Endothelial cell of umbilical vein (primary cell): ENCODE measurements at regions not wholly inside any gene's neighbourhood (a gene's known extent, or its start where the extent isn't known, plus 50 kb on each side); places are given as distances from the start of the nearest gene placed in this dataset.
"Not testable (repeated sequence)": the region's sequence is repeated elsewhere in the genome, so short reads cannot be mapped to it uniquely, and the experiment has no call there.

Experiments
- BruUV-seq: library from RNA; stranded (reverse); fragments of 400-500 nt; replicated peaks from 2 replicates; lab custom pipeline; 2021; lab: Mats Ljungman, UMichigan
- CTCF ChIA-PET: fragments of 300-600, 350-600 bp; sonication (Branson Sonifier 250); formaldehyde crosslinking; loops from one replicate; lab custom pipeline; 2021; ENCODE audit warnings: antibody characterized with exemption, inconsistent platforms; lab: Charles Lee
- POLR2A ChIA-PET: fragments of 300-600, 350-600 bp; sonication (Branson Sonifier 250); formaldehyde crosslinking; loops from one replicate; lab custom pipeline; 2021; ENCODE audit warnings: antibody characterized with exemption, inconsistent platforms; lab: Charles Lee
- DNase-seq: peaks from one replicate; pipeline ENCODE4 v3.0.0-alpha.2; 2011; ENCODE audit warnings: low read depth, low spot score
- FAIRE-seq: peaks from 2 replicates; lab custom pipeline; 2011; peaks lifted over from hg19 to GRCh38; lab: Jason Lieb, UNC
- H2AFZ ChIP-seq: 2 replicates; pipeline ENCODE4 v1.6.0; 2012; ENCODE audit warnings: low read depth, low read length, control low read depth, inconsistent platforms
- H3K27ac ChIP-seq: 2 replicates; pipeline ENCODE4 v1.5.1; 2011; ENCODE audit warnings: low read depth, mild to moderate bottlenecking, control low read depth, low read length, moderate library complexity; ENCODE audit not compliant: insufficient read depth
- H3K27me3 ChIP-seq, 2 experiments: 2 replicates each; pipeline versions ENCODE4 v1.6.0 to v1.6.1; 2011; ENCODE audit warnings: low read length in 2 of 2, mixed read lengths in 1 of 2; ENCODE audit not compliant: control insufficient read depth in 2 of 2, insufficient read depth in 2 of 2
- H3K36me3 ChIP-seq, 2 experiments: 2 replicates in 1 of 2; 3 replicates in 1 of 2; pipeline ENCODE4 v1.5.1; 2011; ENCODE audit warnings: low read length in 2 of 2, mild to moderate bottlenecking in 1 of 2, moderate library complexity in 1 of 2; ENCODE audit not compliant: control insufficient read depth in 2 of 2, insufficient read depth in 2 of 2; ENCODE audit errors: extremely low read depth in 1 of 2
- H3K4me1 ChIP-seq: 3 replicates; pipeline ENCODE4 v1.5.1; 2011; ENCODE audit warnings: mild to moderate bottlenecking, low read length; ENCODE audit not compliant: control insufficient read depth, insufficient read depth; ENCODE audit errors: extremely low read depth
- H3K4me2 ChIP-seq: 2 replicates; pipeline ENCODE4 v1.6.1; 2011; ENCODE audit warnings: low read length, control low read depth, mixed read lengths; ENCODE audit not compliant: insufficient read depth
- H3K4me3 ChIP-seq, 3 experiments: fragments of 200-600 bp in 1 of 3; sonication (generic), shearing (Covaris generic) in 1 of 3; replicated peaks in 1 of 3; 2 replicates each; pipeline ENCODE4 v1.5.1; 2011 to 2016; ENCODE audit warnings: control low read depth in 3 of 3, low read length in 3 of 3, mild to moderate bottlenecking in 2 of 3, inconsistent platforms in 1 of 3, low read depth in 1 of 3, moderate library complexity in 1 of 3; ENCODE audit not compliant: insufficient read depth in 1 of 3
- H3K79me2 ChIP-seq: 2 replicates; pipeline ENCODE4 v1.6.0; 2012; ENCODE audit warnings: low read length, inconsistent platforms; ENCODE audit not compliant: control insufficient read depth, insufficient read depth
- H3K9ac ChIP-seq: replicated peaks from 2 replicates; pipeline ENCODE3; 2011; ENCODE audit warnings: low read length, control low read depth; ENCODE audit not compliant: insufficient read depth; ENCODE audit errors: extremely low read depth
- H3K9me1 ChIP-seq: replicated peaks from 3 replicates; pipeline ENCODE4 v1.6.0; 2011; ENCODE audit warnings: mild to moderate bottlenecking, low read length; ENCODE audit not compliant: control insufficient read depth, insufficient read depth; ENCODE audit errors: extremely low read depth
- H3K9me3 ChIP-seq: replicated peaks from 2 replicates; pipeline ENCODE4 v1.5.1; 2012; ENCODE audit warnings: low read length, inconsistent platforms; ENCODE audit not compliant: control insufficient read depth, insufficient read depth
- H4K20me1 ChIP-seq: replicated peaks from 2 replicates; pipeline ENCODE3; 2011; ENCODE audit warnings: mild to moderate bottlenecking, low read length; ENCODE audit not compliant: control insufficient read depth, insufficient read depth; ENCODE audit errors: extremely low read depth
- EZH2 ChIP-seq: IDR thresholded peaks from 2 replicates; pipeline ENCODE4 v1.6.1; 2012; ENCODE audit warnings: borderline replicate concordance, low read depth, mild to moderate bottlenecking, moderate library complexity, low read length, inconsistent platforms; ENCODE audit not compliant: severe bottlenecking
- FOS ChIP-seq: IDR thresholded peaks from 2 replicates; pipeline ENCODE4 v1.6.1; 2011; ENCODE audit warnings: mild to moderate bottlenecking, low read length, moderate library complexity, borderline replicate concordance; ENCODE audit not compliant: insufficient read depth
- GATA2 ChIP-seq: IDR thresholded peaks from 2 replicates; pipeline ENCODE4 v1.7.0; 2011; ENCODE audit warnings: low read depth, mild to moderate bottlenecking, moderate library complexity, mixed read lengths, low read length; ENCODE audit not compliant: insufficient read length, insufficient read depth
- JUN ChIP-seq: IDR thresholded peaks from 2 replicates; pipeline ENCODE4 v1.6.1; 2011; ENCODE audit warnings: borderline replicate concordance, low read depth; ENCODE audit not compliant: insufficient read length, insufficient read depth
- MYC ChIP-seq: IDR thresholded peaks from one replicate; pipeline ENCODE4 v1.6.1; 2011; ENCODE audit warnings: mild to moderate bottlenecking, low read depth, low read length
- POLR2A ChIP-seq: IDR thresholded peaks from 2 replicates; pipeline ENCODE4 v1.6.1; 2012; ENCODE audit warnings: low read depth, mild to moderate bottlenecking, control low read depth, low read length
- POLR2AphosphoS5 ChIP-seq: IDR thresholded peaks from 2 replicates; pipeline ENCODE4 v1.6.1; 2012; ENCODE audit warnings: low read depth, mild to moderate bottlenecking, control low read depth, low read length, moderate library complexity; ENCODE audit not compliant: insufficient read depth
- dilution Hi-C: fragments of 300-500 bp; cut with MboI; formaldehyde crosslinking; loops from one replicate; pipeline ENCODE4 v1.15.0; 2019; ENCODE audit warnings: low sequenced_read_pairs; ENCODE audit not compliant: extremely low pct_ligation_motif_present
- intact Hi-C: fragments of 100-400 bp; cut with micrococcal nuclease; formaldehyde crosslinking; loops from one replicate; pipeline ENCODE4 v1.10.0; 2022
- TF ChIP-seq, protein P1 (sequence below), 2 donors: IDR thresholded peaks; 1 replicate in 1 of 2; 2 replicates in 1 of 2; pipeline ENCODE4 v1.5.1; 2011; ENCODE audit warnings: low read length in 2 of 2, mild to moderate bottlenecking in 2 of 2, moderate library complexity in 2 of 2, control low read depth in 1 of 2, inconsistent platforms in 1 of 2, low read depth in 1 of 2; ENCODE audit not compliant: insufficient read depth in 1 of 2; ENCODE audit errors: extremely low read depth in 1 of 2
- TF ChIP-seq, protein P2 (sequence below): IDR thresholded peaks from 2 replicates; pipeline ENCODE4 v1.6.1; 2011; ENCODE audit not compliant: insufficient read depth, insufficient read length

DNA sequence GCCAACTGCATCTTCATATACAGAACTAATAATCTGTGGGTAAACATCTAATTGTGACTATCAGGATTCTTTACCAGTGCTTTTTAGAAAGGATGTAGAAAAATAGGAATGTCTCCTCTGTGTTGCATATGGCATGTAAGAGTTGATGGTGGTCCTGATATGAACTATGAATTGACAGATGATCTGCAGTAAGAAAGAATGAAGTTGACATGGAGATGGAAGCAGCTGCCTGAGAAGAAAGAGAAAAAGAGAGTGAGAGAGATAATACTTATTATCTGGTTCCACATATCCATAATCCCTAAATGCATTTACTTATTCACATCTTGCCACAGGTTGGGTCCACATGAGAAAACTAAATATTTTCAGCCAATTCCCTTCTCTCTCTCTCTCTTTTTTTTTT lies 1022.9 kb downstream of the SLC6A15 start:
- no peak overlapping the region for H2AFZ ChIP-seq
- intact Hi-C loops, result no loop called here
- TF ChIP-seq POLR2A (no peak), EZH2 (no peak)
- ChIA-PET POLR2A (no interaction called here), CTCF (no interaction called here)
- H3K4me2 ChIP-seq, result no peak overlapping the region
- H3K27ac ChIP-seq, result no peak overlapping the region
- H3K4me1 ChIP-seq, result no peaks in the 10 kb centered on the region
- H3K4me3 ChIP-seq, result no peak overlapping the region
- DNase-seq (no peak), FAIRE-seq (no peak)
- H3K36me3 ChIP-seq, result no peaks in the 10 kb centered on the region
- H3K9me3 ChIP-seq, result no peaks in the 10 kb centered on the region
- dilution Hi-C loops, result no loop called here
- H4K20me1 ChIP-seq, result no peaks in the 10 kb centered on the region
- no peak overlapping the region for H3K9ac ChIP-seq
- H3K27me3 ChIP-seq, result no peaks in the 10 kb centered on the region
- no peaks in the 10 kb centered on the region for H3K79me2 ChIP-seq
- no TSS peak for BruUV-seq
- H3K9me1 ChIP-seq, result no peaks in the 10 kb centered on the region

DNA sequence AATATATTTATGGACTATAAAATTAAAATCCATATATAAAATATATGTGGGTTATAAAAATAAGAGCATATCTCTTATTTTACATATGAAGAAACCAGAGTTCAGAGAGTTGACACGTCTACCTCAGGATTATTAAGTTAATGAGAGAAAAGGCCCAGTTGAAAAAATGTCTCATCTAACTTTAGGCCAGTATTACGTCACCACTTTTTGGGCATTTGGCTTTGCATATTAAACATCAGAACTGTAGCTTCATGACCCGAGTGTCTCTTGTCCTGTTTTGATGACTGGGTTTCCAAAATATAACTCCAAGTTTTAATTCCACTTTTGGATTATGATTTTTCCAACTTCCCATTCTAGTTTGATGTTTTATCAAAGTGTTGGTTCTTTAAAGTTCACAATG lies 1026.1 kb downstream of the SLC6A15 start:
- BruUV-seq, result no TSS peak
- no peak overlapping the region for H3K9ac ChIP-seq
- H3K27ac ChIP-seq, result no peak overlapping the region
- no peak overlapping the region for H3K4me2 ChIP-seq
- H3K9me1 ChIP-seq, result no peaks in the 10 kb centered on the region
- no peak for TF ChIP-seq POLR2A
- TF ChIP-seq MYC, result no peak
- no peak for TF ChIP-seq EZH2
- TF ChIP-seq, protein P1, sequence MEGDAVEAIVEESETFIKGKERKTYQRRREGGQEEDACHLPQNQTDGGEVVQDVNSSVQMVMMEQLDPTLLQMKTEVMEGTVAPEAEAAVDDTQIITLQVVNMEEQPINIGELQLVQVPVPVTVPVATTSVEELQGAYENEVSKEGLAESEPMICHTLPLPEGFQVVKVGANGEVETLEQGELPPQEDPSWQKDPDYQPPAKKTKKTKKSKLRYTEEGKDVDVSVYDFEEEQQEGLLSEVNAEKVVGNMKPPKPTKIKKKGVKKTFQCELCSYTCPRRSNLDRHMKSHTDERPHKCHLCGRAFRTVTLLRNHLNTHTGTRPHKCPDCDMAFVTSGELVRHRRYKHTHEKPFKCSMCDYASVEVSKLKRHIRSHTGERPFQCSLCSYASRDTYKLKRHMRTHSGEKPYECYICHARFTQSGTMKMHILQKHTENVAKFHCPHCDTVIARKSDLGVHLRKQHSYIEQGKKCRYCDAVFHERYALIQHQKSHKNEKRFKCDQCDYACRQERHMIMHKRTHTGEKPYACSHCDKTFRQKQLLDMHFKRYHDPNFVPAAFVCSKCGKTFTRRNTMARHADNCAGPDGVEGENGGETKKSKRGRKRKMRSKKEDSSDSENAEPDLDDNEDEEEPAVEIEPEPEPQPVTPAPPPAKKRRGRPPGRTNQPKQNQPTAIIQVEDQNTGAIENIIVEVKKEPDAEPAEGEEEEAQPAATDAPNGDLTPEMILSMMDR (IDR thresholded peaks at IDR 0.05; ENCODE audit: extremely low read depth in 1 of 2, insufficient read depth in 1 of 2, low read depth in 1 of 2, low read length in 2 of 2), result no peak
- TF ChIP-seq FOS, result no peak
- no peak for TF ChIP-seq JUN
- TF ChIP-seq, protein P2, sequence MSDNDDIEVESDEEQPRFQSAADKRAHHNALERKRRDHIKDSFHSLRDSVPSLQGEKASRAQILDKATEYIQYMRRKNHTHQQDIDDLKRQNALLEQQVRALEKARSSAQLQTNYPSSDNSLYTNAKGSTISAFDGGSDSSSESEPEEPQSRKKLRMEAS, result no peak
- TF ChIP-seq POLR2AphosphoS5, result no peak
- no peak for TF ChIP-seq GATA2
- CTCF ChIA-PET, result no interaction called here
- dilution Hi-C loops, result no loop called here
- H2AFZ ChIP-seq, result no peak overlapping the region
- POLR2A ChIA-PET, result no interaction called here
- H3K36me3 ChIP-seq, result no peaks in the 10 kb centered on the region
- DNase-seq (no peak), FAIRE-seq (no peak)
- H3K4me3 ChIP-seq, result no peak overlapping the region
- H3K79me2 ChIP-seq, result no peaks in the 10 kb centered on the region
- H3K9me3 ChIP-seq, result no peaks in the 10 kb centered on the region
- H3K27me3 ChIP-seq, result no peaks in the 10 kb centered on the region
- no peaks in the 10 kb centered on the region for H3K4me1 ChIP-seq
- H4K20me1 ChIP-seq, result no peaks in the 10 kb centered on the region
- intact Hi-C loops, result no loop called here

DNA sequence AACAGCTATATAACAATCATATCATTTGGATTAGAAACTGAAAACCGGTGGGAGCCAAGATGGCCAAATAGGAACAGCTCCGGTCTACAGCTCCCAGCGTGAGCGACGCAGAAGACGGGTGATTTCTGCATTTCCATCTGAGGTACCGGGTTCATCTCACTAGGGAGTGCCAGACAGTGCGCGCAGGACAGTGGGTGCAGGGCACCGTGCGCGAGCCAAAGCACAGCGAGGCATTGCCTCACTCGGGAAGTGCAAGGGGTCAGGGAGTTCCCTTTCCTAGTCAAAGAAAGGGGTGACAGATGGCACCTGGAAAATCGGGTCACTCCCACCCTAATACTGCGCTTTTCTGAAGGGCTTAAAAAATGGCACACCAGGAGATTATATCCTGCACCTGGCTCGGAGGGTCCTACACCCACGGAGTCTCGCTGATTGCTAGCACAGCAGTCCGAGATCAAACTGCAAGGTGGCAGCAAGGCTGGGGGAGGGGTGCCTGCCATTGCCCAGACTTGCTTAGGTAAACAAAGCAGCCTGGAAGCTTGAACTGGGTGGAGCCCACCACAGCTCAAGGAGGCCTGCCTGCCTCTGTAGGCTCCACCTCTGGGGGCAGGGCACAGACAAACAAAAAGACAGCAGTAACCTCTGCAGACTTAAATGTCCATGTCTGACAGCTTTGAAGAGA lies 1041.5 kb downstream of the SLC6A15 start:
- intact Hi-C loops, DNase-seq, CTCF ChIA-PET, H3K4me1 ChIP-seq, H3K4me2 ChIP-seq, H2AFZ ChIP-seq, H3K27me3 ChIP-seq, BruUV-seq, dilution Hi-C loops, H3K27ac ChIP-seq, H4K20me1 ChIP-seq, H3K9me1 ChIP-seq, POLR2A ChIA-PET, H3K36me3 ChIP-seq, H3K79me2 ChIP-seq, H3K9me3 ChIP-seq, H3K4me3 ChIP-seq, FAIRE-seq, H3K9ac ChIP-seq: not testable (repeated sequence)
